SK-N-MC (cell line): ENCODE measurements at regions not wholly inside any gene's neighbourhood (a gene's known extent, or its start where the extent isn't known, plus 50 kb on each side); places are given as distances from the start of the nearest gene placed in this dataset.

ENCODE experiments used
- EZH2 ChIP-seq: fragments of 200-600 bp; sonication (generic); IDR thresholded peaks from one replicate; pipeline ENCODE4 v1.6.1; 2017; ENCODE audit warnings: antibody characterized with exemption
- POLR2AphosphoS5 ChIP-seq: IDR thresholded peaks from 2 replicates; pipeline ENCODE4 v1.6.1; 2012; ENCODE audit warnings: mild to moderate bottlenecking, low read depth, low read length, borderline replicate concordance

DNA sequence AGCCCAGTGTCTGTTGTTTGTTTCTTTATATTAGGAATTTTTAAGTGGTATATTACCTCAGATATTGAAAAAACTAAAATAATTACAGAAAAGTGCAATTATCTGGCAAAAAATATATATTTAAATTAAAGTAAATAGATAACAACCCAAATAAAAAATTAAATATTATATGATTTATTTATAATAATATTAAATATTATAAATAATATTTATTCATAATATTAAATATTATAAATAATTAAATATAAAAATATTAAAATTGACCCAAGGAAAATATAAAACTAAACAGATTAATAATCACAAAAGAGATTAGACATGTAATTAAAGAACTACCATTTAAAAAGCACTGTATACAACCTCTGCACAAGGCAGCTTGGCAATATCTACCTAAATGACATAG lies 331.9 kb upstream of the POGK start:
- TF ChIP-seq EZH2 (no peak), POLR2AphosphoS5 (no peak)
